HG03571 (cell line): ENCODE measurements at regions not wholly inside any gene's neighbourhood (a gene's known extent, or its start where the extent isn't known, plus 50 kb on each side); places are given as distances from the start of the nearest gene placed in this dataset.

Source experiments
- ATAC-seq: cut with Tn5 transposase; IDR thresholded peaks from one replicate; pipeline ENCODE4 v1.9.1; 2021; ENCODE audit not compliant: unreplicated experiment

- peak; percentile 49 for ATAC-seq
These were observed 183.0 kb upstream of the ANK3 start for GRCh38 chr10:60572511-60573194.

GRCh38 chr10:60570896-60571295, 181.2 kb upstream of the ANK3 start:
- ATAC-seq, result no peak

GRCh38 chr10:60570272-60570865, 180.7 kb upstream of the ANK3 start:
- ATAC-seq, result no peak

- no peak for ATAC-seq
These were observed 180.0 kb upstream of the ANK3 start for GRCh38 chr10:60569681-60570080.

GRCh38 chr10:60566096-60566495, 176.4 kb upstream of the ANK3 start:
- ATAC-seq, result no peak

- ATAC-seq, result no peak
These were observed 175.8 kb upstream of the ANK3 start for GRCh38 chr10:60565492-60565891.

- ATAC-seq, result no peak
These were observed 174.8 kb upstream of the ANK3 start for GRCh38 chr10:60564475-60564874.

- no peak for ATAC-seq
These were observed 170.8 kb upstream of the ANK3 start for GRCh38 chr10:60560451-60560850.

- ATAC-seq, result no peak
These were observed 166.0 kb upstream of the ANK3 start for GRCh38 chr10:60555700-60556099.

GRCh38 chr10:60549686-60550085, 160.0 kb upstream of the ANK3 start:
- ATAC-seq, result no peak

- no peak for ATAC-seq
These were observed 153.0 kb upstream of the ANK3 start for GRCh38 chr10:60542657-60543056.

GRCh38 chr10:60541451-60541850, 151.8 kb upstream of the ANK3 start:
- no peak for ATAC-seq

GRCh38 chr10:60537697-60538096, 148.0 kb upstream of the ANK3 start:
- ATAC-seq, result no peak

GRCh38 chr10:60536529-60537114, 146.9 kb upstream of the ANK3 start:
- ATAC-seq, result no peak

- no peak for ATAC-seq
These were observed 145.8 kb upstream of the ANK3 start for GRCh38 chr10:60535427-60535826.

- ATAC-seq, result no peak
These were observed 145.2 kb upstream of the ANK3 start for GRCh38 chr10:60534761-60535389.

- ATAC-seq, result no peak
These were observed 143.2 kb upstream of the ANK3 start for GRCh38 chr10:60532696-60533468.

GRCh38 chr10:60531006-60531405, 141.3 kb upstream of the ANK3 start:
- ATAC-seq, result no peak

GRCh38 chr10:60527676-60528075, 138.0 kb upstream of the ANK3 start:
- ATAC-seq, result no peak

- ATAC-seq, result no peak
These were observed 136.3 kb upstream of the ANK3 start for GRCh38 chr10:60525716-60526585.
